HG02763 (cell line): ENCODE measurements at regions not wholly inside any gene's neighbourhood (a gene's known extent, or its start where the extent isn't known, plus 50 kb on each side); places are given as distances from the start of the nearest gene placed in this dataset.
"Not testable (repeated sequence)": the region's sequence is repeated elsewhere in the genome, so short reads cannot be mapped to it uniquely, and the experiment has no call there.

Experiments used
- ATAC-seq: cut with Tn5 transposase; IDR thresholded peaks from one replicate; pipeline ENCODE4 v1.9.1; 2021; ENCODE audit warnings: mild to moderate bottlenecking, moderate library complexity; ENCODE audit not compliant: unreplicated experiment

DNA sequence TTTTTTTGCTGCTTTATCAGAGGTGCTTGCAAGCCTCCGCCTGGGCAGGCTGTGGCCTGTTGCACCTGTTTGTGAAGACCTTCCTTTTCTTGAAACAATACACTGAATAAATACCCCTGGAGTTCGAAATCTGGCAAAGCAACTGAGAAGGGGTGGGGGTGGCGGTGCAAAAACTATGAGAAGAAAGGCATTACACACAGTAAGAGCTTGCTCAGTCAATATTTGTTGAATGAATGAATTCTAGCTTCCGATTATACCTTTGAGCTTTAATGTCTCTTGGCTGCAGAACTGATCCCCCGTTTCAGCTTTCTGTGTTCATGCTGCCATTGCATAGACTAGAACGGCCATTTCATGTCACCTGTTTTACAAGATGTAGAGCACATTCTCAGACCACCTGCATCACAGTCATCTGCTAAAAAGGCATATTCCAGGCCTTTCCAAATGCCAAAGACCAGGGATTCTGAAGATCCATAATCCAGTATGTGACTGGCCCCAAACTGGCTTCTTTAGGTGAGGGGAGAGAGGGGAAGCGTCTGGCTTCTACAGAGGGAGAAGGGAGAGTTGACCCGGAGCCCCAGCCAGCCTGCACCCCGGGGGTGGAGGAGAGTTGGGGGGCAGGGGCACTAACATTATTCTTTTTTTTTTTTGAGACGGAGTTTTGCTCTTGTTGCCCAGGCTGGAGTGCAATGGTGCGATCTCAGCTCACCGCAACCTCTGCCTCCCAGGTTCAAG is 111.5 kb downstream of the ETS2 start:
- ATAC-seq, result no peak

DNA sequence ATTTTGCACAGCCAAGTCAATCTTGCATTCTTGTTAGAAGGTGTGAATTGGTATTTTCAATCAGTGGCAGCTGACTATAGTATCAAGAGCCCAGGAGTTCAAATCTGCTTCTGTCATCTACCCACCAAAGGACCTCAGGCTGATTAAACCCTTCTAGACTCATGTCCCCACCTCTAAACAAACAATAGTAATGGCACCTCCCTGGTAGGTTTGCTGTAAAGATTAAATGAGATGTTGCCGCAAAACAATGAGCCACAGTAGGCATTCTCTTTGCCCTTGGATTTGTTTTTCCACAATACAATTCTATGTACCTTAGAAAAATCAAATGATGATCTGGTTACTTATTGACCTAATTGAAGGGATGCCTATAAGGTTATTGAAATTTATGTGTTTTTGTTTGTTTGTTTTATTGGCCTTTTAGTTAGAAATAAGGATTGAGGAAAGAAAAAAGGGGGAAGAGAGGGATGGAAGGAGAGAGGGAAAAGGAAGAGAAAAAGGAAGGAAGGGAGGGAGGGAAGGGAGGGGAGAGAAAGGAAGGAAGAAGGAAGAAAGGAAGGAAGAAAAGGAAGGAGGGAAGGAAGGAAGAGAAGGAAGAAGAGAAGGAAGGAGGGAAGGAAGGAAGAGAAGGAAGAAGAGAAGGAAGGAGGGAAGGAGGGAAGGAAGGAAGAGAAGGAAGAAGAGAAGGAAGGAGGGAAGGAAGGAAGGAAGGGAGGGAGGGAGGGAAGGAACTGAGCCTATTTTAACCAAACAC is 110.7 kb downstream of the ETS2 start:
- ATAC-seq, result no peak

DNA sequence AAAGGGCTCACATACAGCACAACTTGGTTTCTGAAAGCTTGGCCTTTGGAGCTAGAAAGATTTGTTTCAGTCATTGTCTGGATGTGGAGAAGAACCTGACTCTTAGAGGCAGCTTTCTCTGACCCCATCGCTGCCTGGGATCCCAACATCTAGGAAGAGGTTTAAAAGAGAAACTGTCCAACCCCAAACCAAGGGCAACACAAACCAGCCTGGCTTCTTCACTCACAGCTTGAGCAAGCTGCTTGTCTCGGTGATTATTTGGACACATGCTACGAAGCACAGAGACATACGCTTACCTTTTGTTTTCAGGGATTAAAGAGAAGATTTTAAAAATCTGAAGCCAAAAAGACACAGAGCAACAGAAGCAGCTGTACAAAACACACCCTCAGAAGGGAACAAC is 109.8 kb downstream of the ETS2 start:
- no peak for ATAC-seq

DNA sequence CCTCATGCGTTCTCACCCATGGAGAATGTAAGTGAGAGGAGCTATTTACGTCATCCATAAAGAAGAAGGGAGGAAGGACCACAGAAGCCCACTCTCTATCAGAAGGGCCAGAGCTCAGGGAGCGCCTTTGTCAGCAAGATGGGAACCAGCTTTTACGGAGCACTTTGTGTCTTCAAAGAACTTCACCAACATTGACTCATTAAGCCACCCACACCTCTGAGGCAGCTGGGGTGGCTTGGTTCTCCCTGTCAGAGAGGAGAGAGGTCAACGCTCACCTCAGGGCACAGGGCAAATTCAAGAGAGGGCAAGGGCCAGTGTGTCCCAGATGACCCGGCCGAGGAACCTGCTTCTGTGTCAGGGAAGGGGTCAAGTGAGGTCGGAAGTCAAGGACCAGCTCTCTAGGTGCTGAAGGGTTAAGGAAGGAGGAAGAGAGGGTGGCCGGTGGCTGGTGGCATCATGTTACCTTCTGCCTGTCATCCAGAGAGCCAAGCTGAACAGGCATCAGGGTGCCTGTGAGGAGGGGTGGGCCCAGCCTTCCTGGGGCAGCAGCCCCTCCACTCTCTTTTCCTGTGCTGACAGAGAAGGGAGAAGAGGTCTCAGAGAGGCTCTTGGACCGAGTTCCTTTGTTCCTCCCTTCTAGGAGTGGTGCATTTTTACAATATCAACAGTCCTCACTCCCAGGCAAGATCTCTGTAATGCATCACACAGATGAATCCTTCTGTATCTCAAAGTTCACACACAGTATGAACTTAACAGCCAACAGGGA is 109.0 kb downstream of the ETS2 start:
- ATAC-seq, result no peak

DNA sequence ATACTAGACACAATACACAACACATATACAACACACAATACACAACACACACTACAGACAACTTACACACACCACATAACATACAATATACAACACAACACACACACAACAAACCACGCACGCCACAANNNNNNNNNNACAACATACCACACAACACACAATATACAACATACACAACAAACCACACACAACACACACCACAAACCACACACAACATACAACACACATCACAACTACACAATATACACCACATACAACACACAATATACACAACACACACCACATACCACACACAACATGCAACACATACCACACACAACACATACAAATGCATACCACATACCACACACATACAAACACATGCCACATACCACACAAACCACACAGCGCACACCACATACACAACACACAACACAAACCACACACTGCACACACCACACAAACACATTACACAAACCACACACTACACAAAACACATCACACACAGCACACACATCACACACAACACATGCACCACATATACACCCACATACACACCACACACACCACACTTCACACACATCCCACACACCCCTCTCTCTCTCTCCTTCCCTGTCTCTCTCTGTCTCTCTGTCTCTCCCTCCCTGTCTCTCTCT is 108.3 kb downstream of the ETS2 start:
- no peak for ATAC-seq

DNA sequence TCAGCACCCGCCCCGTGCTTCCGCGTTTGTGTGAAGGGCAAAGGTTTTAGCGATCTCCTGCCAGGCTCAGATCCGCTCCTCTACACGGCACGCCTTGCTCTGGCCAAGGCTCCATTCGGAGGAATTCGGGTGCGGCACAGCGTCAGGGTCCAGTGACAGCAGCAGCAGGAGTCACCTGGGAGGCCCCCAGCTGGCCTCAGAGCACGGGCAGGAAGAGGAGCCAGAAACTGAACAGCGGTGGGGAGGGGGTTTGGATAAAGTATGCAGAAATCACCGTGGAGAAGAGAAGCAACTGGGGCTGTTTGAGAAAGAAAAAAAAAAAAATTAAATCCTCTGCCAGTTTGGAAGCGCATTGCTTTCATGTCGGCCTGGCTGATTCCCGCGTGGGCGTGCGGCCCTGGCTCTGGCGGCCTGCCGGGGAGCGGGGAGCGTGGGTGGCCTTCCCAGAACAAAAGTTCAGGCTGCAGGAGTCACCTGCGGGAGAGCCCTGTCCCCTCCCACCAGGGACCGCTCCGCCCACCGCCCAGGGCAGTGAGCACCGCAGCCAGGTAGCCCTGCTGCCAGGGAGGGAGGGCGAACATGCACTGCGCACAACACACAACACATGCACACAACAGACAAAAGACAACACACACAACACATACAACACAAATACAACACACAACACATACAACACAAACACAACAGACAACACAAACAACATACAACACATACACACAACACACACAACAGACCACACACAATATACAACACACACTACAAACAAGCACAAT is 107.6 kb downstream of the ETS2 start:
- ATAC-seq, result no peak

DNA sequence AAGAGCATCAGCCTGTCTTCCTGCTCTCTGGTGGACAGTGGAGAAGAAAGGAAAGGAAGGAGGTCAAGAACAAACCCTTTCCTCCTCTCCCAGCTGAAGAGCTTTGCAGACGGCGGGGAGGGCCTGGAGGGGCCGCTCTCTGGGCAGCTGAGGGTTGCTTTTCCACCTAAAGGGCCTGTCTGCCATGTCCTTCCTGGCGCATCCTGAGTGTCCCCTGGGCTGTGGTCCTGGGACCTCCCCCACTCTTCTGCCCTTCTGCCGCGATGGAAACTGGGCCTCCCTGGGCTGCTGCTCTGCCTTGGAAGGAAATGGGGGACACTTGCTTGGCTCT is 107.0 kb downstream of the ETS2 start:
- ATAC-seq, result no peak

DNA sequence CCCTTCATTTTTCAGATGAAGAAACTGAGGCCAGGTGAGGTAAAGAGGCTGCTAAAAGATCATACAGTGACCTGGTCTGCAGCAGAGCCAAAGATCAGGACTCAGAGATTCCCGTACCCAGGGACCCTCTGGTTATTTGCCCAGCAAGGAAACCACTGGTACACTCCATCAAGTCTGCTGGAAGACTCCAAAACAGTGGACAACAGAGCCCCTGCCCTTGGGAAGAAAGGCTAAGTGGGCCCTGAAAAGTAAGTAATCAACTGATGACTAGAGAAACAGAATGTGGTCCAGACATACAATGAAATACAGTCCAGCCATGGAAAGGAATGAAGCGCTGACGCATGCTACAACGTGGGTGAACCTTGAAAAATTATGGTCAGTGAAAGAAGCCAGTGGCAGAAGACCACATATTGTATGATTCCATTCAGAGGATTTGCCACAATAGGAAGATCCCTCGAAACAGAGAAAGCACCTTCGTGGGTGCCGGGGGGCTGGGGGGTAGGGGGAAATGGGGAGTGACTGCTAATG is 106.4 kb downstream of the ETS2 start:
- no peak for ATAC-seq

DNA sequence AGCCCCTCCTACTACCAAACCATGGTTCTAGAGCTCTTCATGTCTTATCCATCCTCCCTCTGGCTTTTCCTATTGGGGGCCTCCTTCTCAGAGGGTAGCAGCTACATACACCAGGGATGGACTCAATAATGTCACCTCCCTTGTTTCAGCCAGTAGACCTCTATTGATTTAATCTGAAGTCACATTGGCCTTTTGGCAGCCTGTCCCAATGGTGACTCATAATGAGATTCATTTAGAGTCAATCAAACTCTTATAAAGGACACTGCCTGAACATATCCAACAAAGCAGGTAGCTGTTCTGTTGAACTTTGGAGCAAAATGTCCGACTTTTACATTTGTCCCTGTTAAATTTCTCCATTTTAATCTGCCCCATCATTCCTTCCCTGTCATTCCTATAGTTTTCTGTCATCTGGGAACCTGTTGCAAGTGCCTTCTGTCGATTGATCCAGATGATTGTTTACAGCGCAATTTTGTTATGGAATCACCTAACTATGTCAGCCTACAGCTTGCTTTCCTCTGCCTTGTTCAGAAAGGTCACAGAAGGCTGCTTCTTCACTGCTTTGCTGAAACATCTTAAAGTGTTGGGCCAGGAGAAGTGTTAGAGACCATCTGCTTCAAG is 105.9 kb downstream of the ETS2 start:
- no peak for ATAC-seq

DNA sequence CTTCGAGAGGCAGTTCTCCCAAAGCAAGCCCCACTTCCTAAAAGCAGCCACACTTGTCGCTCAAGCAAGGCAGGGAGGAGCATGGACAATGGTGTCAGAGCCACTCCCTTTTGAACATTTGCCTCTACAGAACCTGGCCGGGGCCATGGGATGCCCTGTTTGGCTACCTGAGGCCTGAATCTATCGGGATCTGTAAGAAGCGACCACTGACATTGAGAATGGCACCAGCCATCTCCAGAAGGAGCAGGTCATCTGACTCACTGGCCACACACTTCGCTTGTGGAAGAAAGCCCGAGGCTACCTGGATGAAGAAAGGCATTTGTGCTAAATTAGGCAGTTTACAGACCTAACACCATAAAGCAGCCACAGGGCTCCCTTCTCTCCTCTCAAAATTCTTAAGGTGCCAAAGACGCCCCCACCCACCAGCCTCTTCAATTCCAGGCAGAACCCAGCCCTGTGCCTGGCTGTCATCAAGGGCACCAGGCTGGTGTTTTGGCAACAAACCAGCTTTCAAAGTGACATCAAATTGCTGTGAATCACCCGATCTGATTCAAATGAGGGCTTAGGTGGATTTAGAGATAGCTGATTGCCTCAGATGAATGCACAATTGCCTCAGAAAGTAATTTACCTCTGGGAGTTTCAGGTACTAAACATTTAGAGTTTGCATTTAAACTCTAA is 104.8 kb downstream of the ETS2 start:
- no peak for ATAC-seq

DNA sequence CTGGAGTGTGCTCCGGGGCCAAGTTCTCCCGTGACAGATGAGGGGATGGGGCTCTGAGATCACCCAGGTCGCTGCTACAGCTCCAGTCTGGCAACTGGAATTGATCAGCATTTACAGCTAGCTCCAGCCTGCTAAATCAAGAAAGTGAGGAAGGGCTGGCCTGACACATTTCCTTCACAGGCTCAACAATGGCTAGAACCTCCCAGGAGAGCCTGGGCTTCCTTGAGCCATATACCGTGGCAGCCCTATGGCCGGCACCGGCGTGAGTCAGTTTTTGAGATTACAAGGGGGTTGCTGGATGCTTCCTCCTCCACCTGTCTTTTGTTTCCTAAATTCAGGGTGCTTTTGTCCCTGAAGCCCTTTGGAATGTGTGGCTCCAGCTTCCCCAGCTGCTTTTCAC is 104.2 kb downstream of the ETS2 start:
- ATAC-seq, result no peak

DNA sequence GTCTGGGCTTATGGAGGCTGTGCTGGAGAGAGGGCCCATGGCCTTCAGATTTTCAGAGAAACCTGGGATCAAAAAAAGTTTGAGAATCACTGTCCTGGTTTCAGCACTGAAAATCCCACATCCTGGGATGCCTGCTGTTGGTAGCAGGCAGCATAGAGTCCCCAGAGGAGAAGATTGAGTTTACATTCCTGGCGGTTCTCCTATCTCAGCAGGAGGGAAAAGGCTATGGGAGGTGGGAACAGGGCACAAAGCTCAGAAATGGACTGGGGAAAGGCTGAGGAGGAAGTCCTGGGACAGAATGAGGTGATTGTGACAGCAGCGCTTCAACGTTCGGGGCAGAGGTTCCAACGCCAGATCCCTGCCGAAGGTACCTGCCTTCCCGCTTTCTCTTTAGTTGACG is 103.4 kb downstream of the ETS2 start:
- ATAC-seq, result no peak

DNA sequence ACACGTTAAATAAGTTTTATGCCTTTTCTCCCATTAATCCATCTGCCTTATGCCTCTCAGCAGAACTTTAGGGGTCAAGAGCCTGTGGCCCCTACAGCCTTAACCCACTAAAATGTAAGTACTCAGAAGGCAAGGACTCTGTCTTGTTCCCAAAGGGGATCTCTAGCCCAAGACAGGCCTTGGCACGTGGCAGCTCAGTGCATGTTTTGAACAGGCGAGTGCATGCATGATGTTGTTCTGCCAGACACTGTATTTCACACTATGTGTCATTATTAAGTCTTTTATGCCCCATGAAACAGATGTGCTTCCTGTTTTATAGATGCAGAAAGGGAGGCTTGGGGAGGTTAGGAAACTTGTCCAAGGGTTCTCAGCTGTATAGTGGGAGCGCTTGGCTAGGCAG is 102.8 kb downstream of the ETS2 start:
- ATAC-seq, result no peak

DNA sequence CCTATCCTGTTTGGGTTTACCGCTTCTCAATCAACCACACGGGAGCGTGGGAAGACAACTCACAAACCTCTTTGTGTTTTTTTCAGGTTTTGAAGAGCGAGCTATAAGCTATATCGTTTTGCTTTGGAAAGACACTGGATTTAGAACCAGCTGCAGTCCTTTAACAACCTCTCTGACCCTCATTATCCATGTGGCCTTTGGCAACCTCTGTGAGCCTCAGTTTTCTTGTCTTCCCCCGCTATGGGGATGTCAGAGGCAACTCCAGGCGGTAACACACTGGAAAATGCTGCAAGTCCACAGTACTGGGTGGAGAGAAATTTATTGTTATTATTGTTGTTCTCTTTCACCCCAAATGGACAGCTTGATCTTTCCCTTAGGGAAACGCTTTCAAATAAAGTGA is 100.0 kb downstream of the ETS2 start:
- no peak for ATAC-seq

DNA sequence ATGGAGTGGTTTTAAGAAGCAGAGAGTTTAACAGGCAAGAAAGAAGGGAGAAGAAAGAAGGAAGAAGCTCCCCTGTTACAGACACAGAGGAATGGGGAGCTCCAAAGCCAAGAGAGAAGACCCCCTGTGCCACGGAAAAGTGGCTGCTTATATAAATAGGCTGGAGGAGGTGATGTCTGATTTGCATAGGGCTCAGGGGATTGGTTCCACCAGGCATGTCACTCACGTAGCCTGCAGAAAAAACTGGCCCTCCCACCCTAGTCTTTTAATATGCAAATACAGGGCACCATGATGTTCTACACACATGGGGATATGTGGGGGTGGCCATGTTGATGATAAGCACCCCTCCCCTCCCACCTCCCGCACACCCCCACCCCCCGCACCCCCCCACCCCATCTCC is 99.6 kb downstream of the ETS2 start:
- ATAC-seq, result no peak

DNA sequence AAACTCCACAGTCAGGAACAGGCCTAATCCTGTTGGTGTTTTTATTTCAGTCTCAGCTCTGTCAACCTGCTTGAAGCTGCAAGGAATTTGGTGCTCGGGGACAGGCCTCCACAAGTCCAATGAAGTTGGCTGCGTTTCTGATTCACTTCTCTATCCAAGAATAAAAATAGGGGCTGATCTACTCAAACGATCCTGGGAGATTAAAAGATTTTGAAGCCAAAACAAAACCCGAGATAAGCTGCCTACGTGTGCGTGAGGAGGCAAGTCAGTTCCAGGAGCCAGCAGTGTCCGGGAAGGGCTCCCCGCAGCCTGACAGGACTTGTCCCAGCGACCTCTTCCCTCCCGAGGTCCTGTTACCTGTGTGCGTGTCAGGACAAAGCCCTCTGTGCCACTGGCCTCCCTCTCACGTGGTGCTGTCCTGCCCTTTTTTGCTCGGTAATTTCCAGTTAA is 98.0 kb downstream of the ETS2 start:
- ATAC-seq, result no peak

DNA sequence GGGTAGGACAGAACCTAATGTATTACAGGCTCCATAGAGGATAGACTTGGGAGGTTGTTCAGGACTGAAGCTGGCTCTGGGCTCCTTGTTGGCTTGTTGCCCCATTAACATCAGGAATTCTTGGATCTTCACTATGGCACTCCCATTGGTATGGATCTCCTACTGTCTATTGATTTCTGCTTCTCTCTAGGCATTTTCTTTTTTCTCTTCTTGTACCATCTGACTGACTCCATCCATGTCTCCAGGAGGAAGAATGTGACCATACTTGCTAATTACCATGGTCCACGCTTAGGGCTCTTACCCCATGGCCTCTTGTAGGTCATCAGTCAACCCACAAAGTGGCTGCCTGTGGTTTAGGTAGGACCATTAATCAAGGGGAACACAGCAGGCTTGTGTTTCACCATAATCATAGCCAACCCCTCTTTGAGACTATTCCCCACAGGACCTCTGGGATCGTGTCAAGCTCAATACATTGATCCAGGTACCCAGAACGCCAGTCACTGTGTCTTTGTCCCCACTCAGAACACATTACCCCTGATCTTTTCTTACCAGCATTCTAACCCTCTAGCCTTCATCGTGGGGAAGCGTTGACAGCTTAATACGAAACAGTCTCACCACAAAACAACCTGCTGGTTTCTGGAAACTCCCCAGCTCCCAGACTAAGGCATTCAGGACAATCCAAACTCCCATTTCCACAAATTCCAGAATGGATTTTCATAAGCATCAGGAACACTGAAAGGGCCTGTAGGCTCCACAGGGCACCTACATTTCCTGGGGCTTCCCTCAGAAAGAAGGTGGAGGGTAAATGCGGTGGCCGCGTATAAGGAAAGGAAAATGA is 97.1 kb downstream of the ETS2 start:
- ATAC-seq, result no peak

DNA sequence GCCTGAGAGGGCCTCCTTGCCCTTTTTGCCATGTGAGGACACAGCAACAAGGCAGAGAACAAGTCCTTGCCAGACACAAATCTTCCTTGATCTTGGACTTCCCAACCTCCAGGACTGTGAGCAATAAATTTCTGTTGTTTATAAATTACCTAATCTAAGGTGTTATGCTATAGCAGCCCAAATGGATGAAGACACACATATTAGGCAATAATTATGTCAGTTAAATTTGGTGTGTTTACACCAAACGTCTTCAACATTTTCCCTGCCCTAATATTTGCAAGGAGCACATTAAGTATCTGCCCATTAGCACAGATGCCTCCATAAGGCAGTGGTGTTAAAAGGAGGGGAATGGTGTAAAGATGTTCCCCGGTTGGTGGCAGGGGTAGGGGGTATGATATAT is 94.8 kb downstream of the ETS2 start:
- no peak for ATAC-seq

DNA sequence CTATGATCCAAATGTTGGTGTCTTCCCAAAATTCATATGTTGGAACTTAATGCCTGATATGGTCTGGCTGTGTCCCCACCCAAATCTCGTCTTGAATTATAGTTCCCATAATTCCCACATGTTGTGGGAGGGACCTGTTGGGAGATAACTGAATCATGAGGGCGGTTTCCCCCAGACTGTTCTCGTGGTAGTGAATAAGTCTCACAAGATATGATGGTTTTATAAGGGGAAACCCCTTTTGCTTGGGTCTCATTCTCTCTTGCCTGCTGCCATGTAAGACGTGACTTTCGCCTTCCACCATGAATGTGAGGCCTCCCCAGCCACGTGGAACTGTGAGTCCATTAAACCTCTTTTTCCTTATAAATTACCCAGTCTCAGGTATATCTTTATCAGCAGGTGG is 94.3 kb downstream of the ETS2 start:
- ATAC-seq, result not testable (repeated sequence)
